Hepatocyte (in vitro differentiated cells): ENCODE measurements at regions not wholly inside any gene's neighbourhood (a gene's known extent, or its start where the extent isn't known, plus 50 kb on each side); places are given as distances from the start of the nearest gene placed in this dataset.

Experiments
- DNase-seq: peaks from one replicate; pipeline ENCODE4 v3.0.0-alpha.2; 2016; ENCODE audit warnings: low spot score
- H2AFZ ChIP-seq: fragments of 200-600 bp; sonication (generic); 2 replicates; pipeline ENCODE4 v1.6.0; 2016; ENCODE audit warnings: antibody characterized with exemption, mild to moderate bottlenecking
- H3K27ac ChIP-seq: fragments of 200-600 bp; sonication (generic); 2 replicates; pipeline ENCODE4 v1.5.1; 2016; ENCODE audit warnings: mild to moderate bottlenecking
- H3K27me3 ChIP-seq: fragments of 200-600 bp; sonication (generic); 2 replicates; pipeline ENCODE4 v1.6.1; 2016
- H3K36me3 ChIP-seq: fragments of 200-600 bp; sonication (generic); replicated peaks from 2 replicates; pipeline ENCODE4 v1.5.1; 2016; ENCODE audit warnings: low read depth; ENCODE audit not compliant: insufficient read depth
- H3K4me1 ChIP-seq: fragments of 200-600 bp; sonication (generic); 2 replicates; pipeline ENCODE4 v1.5.1; 2016; ENCODE audit warnings: mild to moderate bottlenecking, moderate library complexity; ENCODE audit not compliant: insufficient read depth
- H3K4me2 ChIP-seq: fragments of 200-600 bp; sonication (generic); 2 replicates; pipeline ENCODE4 v1.6.0; 2016
- H3K4me3 ChIP-seq: fragments of 200-600 bp; sonication (generic); 2 replicates; pipeline ENCODE4 v1.5.1; 2016; ENCODE audit warnings: mild to moderate bottlenecking
- H3K79me2 ChIP-seq: fragments of 200-600 bp; sonication (generic); 2 replicates; pipeline ENCODE4 v1.6.0; 2017; ENCODE audit warnings: mild to moderate bottlenecking
- H3K9me2 ChIP-seq: fragments of 200-600 bp; sonication (generic); replicated peaks from 2 replicates; pipeline ENCODE4 v1.6.0; 2017; ENCODE audit warnings: mild to moderate bottlenecking; ENCODE audit not compliant: insufficient read depth
- H3K9me3 ChIP-seq: fragments of 200-600 bp; sonication (generic); 2 replicates; pipeline ENCODE4 v1.5.1; 2016; ENCODE audit warnings: low read depth, mild to moderate bottlenecking
- H4K20me1 ChIP-seq: fragments of 200-600 bp; sonication (generic); 2 replicates; pipeline ENCODE4 v1.6.0; 2016; ENCODE audit warnings: mild to moderate bottlenecking; ENCODE audit not compliant: insufficient read depth, poor library complexity, severe bottlenecking
- CTCF ChIP-seq: fragments of 200-600 bp; sonication (generic); IDR thresholded peaks from 2 replicates; pipeline ENCODE4 v1.5.1; 2016; ENCODE audit warnings: antibody characterized with exemption, mild to moderate bottlenecking; ENCODE audit not compliant: poor library complexity
- EZH2 ChIP-seq: fragments of 200-600 bp; sonication (generic); IDR thresholded peaks from 2 replicates; pipeline ENCODE4 v1.6.1; 2016; ENCODE audit warnings: antibody characterized with exemption, mild to moderate bottlenecking, borderline replicate concordance
- EZH2phosphoT487 ChIP-seq: fragments of 200-600 bp; sonication (generic); IDR thresholded peaks from one replicate; pipeline ENCODE4 v1.6.1; 2018; ENCODE audit warnings: antibody characterized with exemption, mild to moderate bottlenecking, low read depth, moderate library complexity; ENCODE audit not compliant: unreplicated experiment, severe bottlenecking
- WGBS: methylation state at CpG from one replicate; pipeline ENCODE4 v1.1.6; 2016; ENCODE audit warnings: low lambda C conversion rate; ENCODE audit errors: missing lambda C conversion rate; 5-methylcytosine and 5-hydroxymethylcytosine counted together

- H3K79me2 ChIP-seq = no peaks in the 10 kb centered on the region
- H4K20me1 ChIP-seq = no peaks in the 10 kb centered on the region
- H3K9me2 ChIP-seq = no peaks in the 10 kb centered on the region
- H3K9me3 ChIP-seq = no peaks in the 10 kb centered on the region
- no peak overlapping the region for H3K27ac ChIP-seq
- no peaks in the 10 kb centered on the region for H3K36me3 ChIP-seq
- H3K4me2 ChIP-seq = no peak overlapping the region
- no peak for DNase-seq
- peaks cover 6% of the 10 kb centered on the region for H3K4me1 ChIP-seq
- no peaks in the 10 kb centered on the region for H3K27me3 ChIP-seq
- 36% methylated on average over 6 of the region's 6 CpGs for WGBS
- no peak overlapping the region for H2AFZ ChIP-seq
- TF ChIP-seq CTCF (no peak), EZH2phosphoT487 (no peak), EZH2 (no peak)
- no peak overlapping the region for H3K4me3 ChIP-seq
Observed at GRCh38 chr5:174981416-174981815, 257.0 kb downstream of the MSX2 start.

- TF ChIP-seq CTCF (no peak), EZH2phosphoT487 (no peak), EZH2 (no peak)
Observed at GRCh38 chr5:174980952-174981351, 256.6 kb downstream of the MSX2 start.

GRCh38 chr5:174972291-174972690 is 247.9 kb downstream of the MSX2 start:
- Histone ChIP-seq H4K20me1 (no peaks in the 10 kb centered on the region), H3K4me1 (peaks cover 7% of the 10 kb centered on the region), H3K27ac (peak overlapping the region; percentile 10), H3K79me2 (no peaks in the 10 kb centered on the region), H3K9me2 (no peaks in the 10 kb centered on the region), H3K36me3 (no peaks in the 10 kb centered on the region), H3K27me3 (no peaks in the 10 kb centered on the region), H2AFZ (no peak overlapping the region), H3K4me3 (no peak overlapping the region), H3K9me3 (no peaks in the 10 kb centered on the region), H3K4me2 (peak overlapping the region; percentile 17)
- WGBS = 34% methylated on average over 2 of the region's 2 CpGs
- no peak for TF ChIP-seq EZH2
- DNase-seq = peak; percentile 72

More at GRCh38 chr5:174980952-174981351, 256.6 kb downstream of the MSX2 start:
- Histone ChIP-seq H3K9me2 (no peaks in the 10 kb centered on the region), H3K9me3 (no peaks in the 10 kb centered on the region), H4K20me1 (no peaks in the 10 kb centered on the region), H3K27me3 (no peaks in the 10 kb centered on the region), H3K4me3 (no peak overlapping the region), H3K27ac (no peak overlapping the region), H3K4me1 (peaks cover 6% of the 10 kb centered on the region), H3K36me3 (no peaks in the 10 kb centered on the region), H2AFZ (no peak overlapping the region), H3K79me2 (no peaks in the 10 kb centered on the region), H3K4me2 (no peak overlapping the region)
- WGBS = 40% methylated on average over 2 of the region's 2 CpGs
- DNase-seq = no peak

GRCh38 chr5:174971210-174971609 is 246.8 kb downstream of the MSX2 start:
- Histone ChIP-seq H3K9me2 (no peaks in the 10 kb centered on the region), H3K9me3 (no peaks in the 10 kb centered on the region)

More at GRCh38 chr5:174971210-174971609, 246.8 kb downstream of the MSX2 start:
- DNase-seq = no peak
- Histone ChIP-seq H3K4me3 (no peak overlapping the region), H3K36me3 (no peaks in the 10 kb centered on the region), H3K79me2 (no peaks in the 10 kb centered on the region), H4K20me1 (no peaks in the 10 kb centered on the region), H3K27me3 (no peaks in the 10 kb centered on the region), H3K4me1 (peaks cover 7% of the 10 kb centered on the region), H3K27ac (no peak overlapping the region), H3K4me2 (no peak overlapping the region), H2AFZ (no peak overlapping the region)
- no peak for TF ChIP-seq CTCF
- TF ChIP-seq EZH2phosphoT487 = no peak
- TF ChIP-seq EZH2 = no peak
